WTC11 (cell line): ENCODE measurements at regions not wholly inside any gene's neighbourhood (a gene's known extent, or its start where the extent isn't known, plus 50 kb on each side); places are given as distances from the start of the nearest gene placed in this dataset.

Source experiments
- ATAC-seq: fragments of 200-7000 bp; cut with Tn5 transposase; 2 replicates; pipeline ENCODE4 v1.10.0; 2021; ENCODE audit warnings: mild to moderate bottlenecking, moderate library complexity
- CTCF ChIA-PET: fragments of 300-600 bp; sonication (Branson Sonifier 250); formaldehyde crosslinking; loops from one replicate; lab custom pipeline; 2021; ENCODE audit warnings: antibody characterized with exemption; lab: Charles Lee
- POLR2A ChIA-PET: fragments of 350-600 bp; sonication (Branson Sonifier 250); formaldehyde crosslinking; loops from one replicate; lab custom pipeline; 2021; ENCODE audit warnings: antibody characterized with exemption; lab: Charles Lee
- DNase-seq: peaks from one replicate; pipeline ENCODE4 v3.0.0; 2021; ENCODE audit warnings: low spot score
- H3K27ac Mint-ChIP-seq: 2 replicates; pipeline ENCODE4 v1.8.0; 2021; ENCODE audit warnings: mixed read lengths
- H3K27me3 Mint-ChIP-seq: 2 replicates; pipeline ENCODE4 v1.8.0; 2021; ENCODE audit warnings: low read depth, mild to moderate bottlenecking, moderate library complexity, mixed read lengths
- H3K36me3 Mint-ChIP-seq: 2 replicates; pipeline ENCODE4 v1.8.0; 2021; ENCODE audit warnings: mixed read lengths
- H3K4me1 Mint-ChIP-seq: 2 replicates; pipeline ENCODE4 v1.8.0; 2022; ENCODE audit warnings: mixed read lengths
- H3K4me3 Mint-ChIP-seq: 2 replicates; pipeline ENCODE4 v1.8.0; 2021; ENCODE audit warnings: mild to moderate bottlenecking, moderate library complexity, mixed read lengths
- H3K9me3 Mint-ChIP-seq: 2 replicates; pipeline ENCODE4 v1.8.0; 2021; ENCODE audit warnings: mixed read lengths
- CBFB ChIP-seq: sonication (generic); formaldehyde crosslinking; IDR thresholded peaks from 2 replicates; pipeline ENCODE4 v1.8.1; 2022; ENCODE audit warnings: mild to moderate bottlenecking, low read depth, missing genetic modification reagents
- ESRRA ChIP-seq: sonication (generic); formaldehyde crosslinking; IDR thresholded peaks from 2 replicates; pipeline ENCODE4 v1.8.1; 2022; ENCODE audit warnings: mild to moderate bottlenecking, missing genetic modification reagents, borderline replicate concordance
- FOXP1 ChIP-seq: sonication (generic); formaldehyde crosslinking; IDR thresholded peaks from 2 replicates; pipeline ENCODE4 v1.8.0; 2022; ENCODE audit warnings: missing genetic modification reagents, mild to moderate bottlenecking, moderate library complexity, borderline replicate concordance
- GTF2I ChIP-seq: fragments of 250-450 bp; sonication (Bioruptor Pico); conservative IDR thresholded peaks from 2 replicates; pipeline ENCODE4 v1.4.0; 2021; ENCODE audit warnings: mild to moderate bottlenecking
- JUN ChIP-seq: sonication (generic); formaldehyde crosslinking; IDR thresholded peaks from 2 replicates; pipeline ENCODE4 v1.8.0; 2023; ENCODE audit warnings: mild to moderate bottlenecking, missing genetic modification reagents
- NFATC4 ChIP-seq: fragments of 250-450 bp; sonication (Bioruptor Pico); IDR thresholded peaks from 2 replicates; pipeline ENCODE4 v1.9.0; 2021; ENCODE audit warnings: mild to moderate bottlenecking
- SOX15 ChIP-seq: fragments of 250-450 bp; sonication (Bioruptor Pico); IDR thresholded peaks from 2 replicates; pipeline ENCODE4 v1.9.0; 2021; ENCODE audit warnings: mild to moderate bottlenecking
- ZNF219 ChIP-seq: sonication (generic); formaldehyde crosslinking; IDR thresholded peaks from 2 replicates; pipeline ENCODE4 v1.8.0; 2023; ENCODE audit warnings: missing genetic modification reagents, mild to moderate bottlenecking, borderline replicate concordance
- ZNF232 ChIP-seq: sonication (generic); formaldehyde crosslinking; IDR thresholded peaks from 2 replicates; pipeline ENCODE4 v1.8.0; 2022; ENCODE audit warnings: mild to moderate bottlenecking, missing genetic modification reagents
- ZNF317 ChIP-seq: sonication (generic); formaldehyde crosslinking; IDR thresholded peaks from 2 replicates; pipeline ENCODE4 v1.8.1; 2023; ENCODE audit warnings: low read depth, mild to moderate bottlenecking, moderate library complexity, missing genetic modification reagents, borderline replicate concordance
- ZNF416 ChIP-seq: fragments of 250-450 bp; sonication (Bioruptor Pico); IDR thresholded peaks from 2 replicates; pipeline ENCODE4 v1.9.0; 2021; ENCODE audit warnings: mild to moderate bottlenecking, inconsistent platforms
- ZNF423 ChIP-seq: fragments of 250-450 bp; sonication (Bioruptor Pico); IDR thresholded peaks from 2 replicates; pipeline ENCODE4 v2.1.2; 2022; ENCODE audit warnings: mild to moderate bottlenecking, moderate library complexity
- ZNF671 ChIP-seq: fragments of 250-450 bp; sonication (Bioruptor Pico); IDR thresholded peaks from 2 replicates; pipeline ENCODE4 v1.8.0; 2021; ENCODE audit warnings: mild to moderate bottlenecking
- TF ChIP-seq, protein P1 (sequence below): sonication (generic); formaldehyde crosslinking; IDR thresholded peaks from 2 replicates; pipeline ENCODE4 v1.8.1; 2023; ENCODE audit warnings: mild to moderate bottlenecking, missing genetic modification reagents, moderate library complexity
- TF ChIP-seq, protein P2 (sequence below): fragments of 250-450 bp; sonication (Bioruptor Pico); IDR thresholded peaks from 2 replicates; pipeline ENCODE4 v1.9.0; 2021; ENCODE audit warnings: mild to moderate bottlenecking
- TF ChIP-seq, protein P3 (sequence below): sonication (generic); formaldehyde crosslinking; IDR thresholded peaks from 2 replicates; pipeline ENCODE4 v1.8.0; 2023; ENCODE audit warnings: mild to moderate bottlenecking, missing genetic modification reagents
- TF ChIP-seq, protein P4 (sequence below): sonication (generic); formaldehyde crosslinking; IDR thresholded peaks from 2 replicates; pipeline ENCODE4 v1.8.1; 2023; ENCODE audit warnings: mild to moderate bottlenecking, missing genetic modification reagents, borderline replicate concordance
- TF ChIP-seq, protein P5 (sequence below): fragments of 250-450 bp; sonication (Bioruptor Pico); IDR thresholded peaks from 2 replicates; pipeline ENCODE4 v1.9.0; 2021; ENCODE audit warnings: mild to moderate bottlenecking, borderline replicate concordance
- TF ChIP-seq, protein P6 (sequence below): sonication (generic); formaldehyde crosslinking; IDR thresholded peaks from 2 replicates; pipeline ENCODE4 v1.8.1; 2023; ENCODE audit warnings: mild to moderate bottlenecking, missing genetic modification reagents

DNA sequence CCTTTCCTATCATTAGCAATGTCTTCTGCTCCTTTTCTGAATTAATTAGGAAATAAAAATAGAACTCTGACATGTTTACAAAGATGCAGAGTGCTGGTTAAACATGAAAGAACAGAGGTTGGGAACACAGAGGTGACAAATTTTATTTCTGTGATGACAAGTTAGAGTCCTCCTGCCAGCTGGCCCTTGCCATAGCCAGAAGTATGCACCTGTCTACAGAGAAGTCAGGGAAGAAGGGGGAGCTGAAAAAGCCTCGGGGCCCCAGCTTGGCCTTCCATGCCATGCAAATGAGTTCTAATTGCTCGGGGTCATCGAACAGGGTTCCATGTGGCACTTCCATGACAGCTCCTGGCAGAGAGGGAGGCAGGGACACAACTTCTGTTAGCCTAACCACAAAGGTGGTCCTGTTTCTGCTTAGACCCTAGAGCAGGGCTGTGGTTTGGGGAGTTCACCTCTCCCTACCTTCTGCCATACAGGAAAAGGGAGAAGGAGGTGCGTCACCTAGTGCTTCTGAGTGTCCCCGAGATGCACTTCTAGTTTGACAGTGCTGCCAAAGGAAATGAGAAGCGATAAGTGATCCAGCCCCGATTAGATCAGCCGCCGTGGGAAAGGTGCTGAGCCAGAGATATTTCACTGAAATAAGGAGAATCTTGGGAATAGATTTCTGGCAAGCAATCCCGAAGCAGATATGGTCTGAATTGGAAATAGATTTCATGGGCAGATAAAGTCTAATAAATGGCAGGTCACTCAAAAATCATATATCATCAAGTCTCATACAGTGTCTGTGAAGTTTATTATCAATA is 155.8 kb upstream of the FOXN3 start:
- Mint-ChIP-seq H3K4me1 (peaks cover 84% of the 10 kb centered on the region), H3K4me3 (no peak overlapping the region), H3K27me3 (no peaks in the 10 kb centered on the region), H3K9me3 (no peaks in the 10 kb centered on the region), H3K27ac (no peak overlapping the region), H3K36me3 (peaks cover 4% of the 10 kb centered on the region; the same call in 1 of the 2 replicates)
- no peak for ATAC-seq
- DNase-seq: no peak
- CTCF ChIA-PET: no interaction called here
- no peak for TF ChIP-seq ZNF423 (CRISPR knock-in tag)
- no peak for TF ChIP-seq ZNF317
- TF ChIP-seq ZNF671: no peak
- TF ChIP-seq ZNF219 (CRISPR knock-in tag): no peak
- TF ChIP-seq, protein P1, sequence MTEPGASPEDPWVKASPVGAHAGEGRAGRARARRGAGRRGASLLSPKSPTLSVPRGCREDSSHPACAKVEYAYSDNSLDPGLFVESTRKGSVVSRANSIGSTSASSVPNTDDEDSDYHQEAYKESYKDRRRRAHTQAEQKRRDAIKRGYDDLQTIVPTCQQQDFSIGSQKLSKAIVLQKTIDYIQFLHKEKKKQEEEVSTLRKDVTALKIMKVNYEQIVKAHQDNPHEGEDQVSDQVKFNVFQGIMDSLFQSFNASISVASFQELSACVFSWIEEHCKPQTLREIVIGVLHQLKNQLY (CRISPR knock-in tag): no peak
- TF ChIP-seq, protein P2, sequence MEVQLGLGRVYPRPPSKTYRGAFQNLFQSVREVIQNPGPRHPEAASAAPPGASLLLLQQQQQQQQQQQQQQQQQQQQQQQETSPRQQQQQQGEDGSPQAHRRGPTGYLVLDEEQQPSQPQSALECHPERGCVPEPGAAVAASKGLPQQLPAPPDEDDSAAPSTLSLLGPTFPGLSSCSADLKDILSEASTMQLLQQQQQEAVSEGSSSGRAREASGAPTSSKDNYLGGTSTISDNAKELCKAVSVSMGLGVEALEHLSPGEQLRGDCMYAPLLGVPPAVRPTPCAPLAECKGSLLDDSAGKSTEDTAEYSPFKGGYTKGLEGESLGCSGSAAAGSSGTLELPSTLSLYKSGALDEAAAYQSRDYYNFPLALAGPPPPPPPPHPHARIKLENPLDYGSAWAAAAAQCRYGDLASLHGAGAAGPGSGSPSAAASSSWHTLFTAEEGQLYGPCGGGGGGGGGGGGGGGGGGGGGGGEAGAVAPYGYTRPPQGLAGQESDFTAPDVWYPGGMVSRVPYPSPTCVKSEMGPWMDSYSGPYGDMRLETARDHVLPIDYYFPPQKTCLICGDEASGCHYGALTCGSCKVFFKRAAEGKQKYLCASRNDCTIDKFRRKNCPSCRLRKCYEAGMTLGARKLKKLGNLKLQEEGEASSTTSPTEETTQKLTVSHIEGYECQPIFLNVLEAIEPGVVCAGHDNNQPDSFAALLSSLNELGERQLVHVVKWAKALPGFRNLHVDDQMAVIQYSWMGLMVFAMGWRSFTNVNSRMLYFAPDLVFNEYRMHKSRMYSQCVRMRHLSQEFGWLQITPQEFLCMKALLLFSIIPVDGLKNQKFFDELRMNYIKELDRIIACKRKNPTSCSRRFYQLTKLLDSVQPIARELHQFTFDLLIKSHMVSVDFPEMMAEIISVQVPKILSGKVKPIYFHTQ: no peak
- TF ChIP-seq, protein P3, sequence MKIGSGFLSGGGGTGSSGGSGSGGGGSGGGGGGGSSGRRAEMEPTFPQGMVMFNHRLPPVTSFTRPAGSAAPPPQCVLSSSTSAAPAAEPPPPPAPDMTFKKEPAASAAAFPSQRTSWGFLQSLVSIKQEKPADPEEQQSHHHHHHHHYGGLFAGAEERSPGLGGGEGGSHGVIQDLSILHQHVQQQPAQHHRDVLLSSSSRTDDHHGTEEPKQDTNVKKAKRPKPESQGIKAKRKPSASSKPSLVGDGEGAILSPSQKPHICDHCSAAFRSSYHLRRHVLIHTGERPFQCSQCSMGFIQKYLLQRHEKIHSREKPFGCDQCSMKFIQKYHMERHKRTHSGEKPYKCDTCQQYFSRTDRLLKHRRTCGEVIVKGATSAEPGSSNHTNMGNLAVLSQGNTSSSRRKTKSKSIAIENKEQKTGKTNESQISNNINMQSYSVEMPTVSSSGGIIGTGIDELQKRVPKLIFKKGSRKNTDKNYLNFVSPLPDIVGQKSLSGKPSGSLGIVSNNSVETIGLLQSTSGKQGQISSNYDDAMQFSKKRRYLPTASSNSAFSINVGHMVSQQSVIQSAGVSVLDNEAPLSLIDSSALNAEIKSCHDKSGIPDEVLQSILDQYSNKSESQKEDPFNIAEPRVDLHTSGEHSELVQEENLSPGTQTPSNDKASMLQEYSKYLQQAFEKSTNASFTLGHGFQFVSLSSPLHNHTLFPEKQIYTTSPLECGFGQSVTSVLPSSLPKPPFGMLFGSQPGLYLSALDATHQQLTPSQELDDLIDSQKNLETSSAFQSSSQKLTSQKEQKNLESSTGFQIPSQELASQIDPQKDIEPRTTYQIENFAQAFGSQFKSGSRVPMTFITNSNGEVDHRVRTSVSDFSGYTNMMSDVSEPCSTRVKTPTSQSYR (CRISPR knock-in tag): no peak
- TF ChIP-seq NFATC4: no peak
- TF ChIP-seq, protein P4, sequence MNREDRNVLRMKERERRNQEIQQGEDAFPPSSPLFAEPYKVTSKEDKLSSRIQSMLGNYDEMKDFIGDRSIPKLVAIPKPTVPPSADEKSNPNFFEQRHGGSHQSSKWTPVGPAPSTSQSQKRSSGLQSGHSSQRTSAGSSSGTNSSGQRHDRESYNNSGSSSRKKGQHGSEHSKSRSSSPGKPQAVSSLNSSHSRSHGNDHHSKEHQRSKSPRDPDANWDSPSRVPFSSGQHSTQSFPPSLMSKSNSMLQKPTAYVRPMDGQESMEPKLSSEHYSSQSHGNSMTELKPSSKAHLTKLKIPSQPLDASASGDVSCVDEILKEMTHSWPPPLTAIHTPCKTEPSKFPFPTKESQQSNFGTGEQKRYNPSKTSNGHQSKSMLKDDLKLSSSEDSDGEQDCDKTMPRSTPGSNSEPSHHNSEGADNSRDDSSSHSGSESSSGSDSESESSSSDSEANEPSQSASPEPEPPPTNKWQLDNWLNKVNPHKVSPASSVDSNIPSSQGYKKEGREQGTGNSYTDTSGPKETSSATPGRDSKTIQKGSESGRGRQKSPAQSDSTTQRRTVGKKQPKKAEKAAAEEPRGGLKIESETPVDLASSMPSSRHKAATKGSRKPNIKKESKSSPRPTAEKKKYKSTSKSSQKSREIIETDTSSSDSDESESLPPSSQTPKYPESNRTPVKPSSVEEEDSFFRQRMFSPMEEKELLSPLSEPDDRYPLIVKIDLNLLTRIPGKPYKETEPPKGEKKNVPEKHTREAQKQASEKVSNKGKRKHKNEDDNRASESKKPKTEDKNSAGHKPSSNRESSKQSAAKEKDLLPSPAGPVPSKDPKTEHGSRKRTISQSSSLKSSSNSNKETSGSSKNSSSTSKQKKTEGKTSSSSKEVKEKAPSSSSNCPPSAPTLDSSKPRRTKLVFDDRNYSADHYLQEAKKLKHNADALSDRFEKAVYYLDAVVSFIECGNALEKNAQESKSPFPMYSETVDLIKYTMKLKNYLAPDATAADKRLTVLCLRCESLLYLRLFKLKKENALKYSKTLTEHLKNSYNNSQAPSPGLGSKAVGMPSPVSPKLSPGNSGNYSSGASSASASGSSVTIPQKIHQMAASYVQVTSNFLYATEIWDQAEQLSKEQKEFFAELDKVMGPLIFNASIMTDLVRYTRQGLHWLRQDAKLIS (CRISPR knock-in tag): no peak
- no peak for TF ChIP-seq GTF2I (CRISPR knock-in tag)
- no peak for TF ChIP-seq ZNF416
- no peak for TF ChIP-seq FOXP1 (CRISPR knock-in tag)
- TF ChIP-seq CBFB (CRISPR knock-in tag): no peak
- no peak for TF ChIP-seq ESRRA (CRISPR knock-in tag)
- no peak for TF ChIP-seq SOX15 (CRISPR knock-in tag)
- no peak for TF ChIP-seq JUN (CRISPR knock-in tag)
- TF ChIP-seq ZNF232 (CRISPR knock-in tag): no peak
- TF ChIP-seq, protein P5, sequence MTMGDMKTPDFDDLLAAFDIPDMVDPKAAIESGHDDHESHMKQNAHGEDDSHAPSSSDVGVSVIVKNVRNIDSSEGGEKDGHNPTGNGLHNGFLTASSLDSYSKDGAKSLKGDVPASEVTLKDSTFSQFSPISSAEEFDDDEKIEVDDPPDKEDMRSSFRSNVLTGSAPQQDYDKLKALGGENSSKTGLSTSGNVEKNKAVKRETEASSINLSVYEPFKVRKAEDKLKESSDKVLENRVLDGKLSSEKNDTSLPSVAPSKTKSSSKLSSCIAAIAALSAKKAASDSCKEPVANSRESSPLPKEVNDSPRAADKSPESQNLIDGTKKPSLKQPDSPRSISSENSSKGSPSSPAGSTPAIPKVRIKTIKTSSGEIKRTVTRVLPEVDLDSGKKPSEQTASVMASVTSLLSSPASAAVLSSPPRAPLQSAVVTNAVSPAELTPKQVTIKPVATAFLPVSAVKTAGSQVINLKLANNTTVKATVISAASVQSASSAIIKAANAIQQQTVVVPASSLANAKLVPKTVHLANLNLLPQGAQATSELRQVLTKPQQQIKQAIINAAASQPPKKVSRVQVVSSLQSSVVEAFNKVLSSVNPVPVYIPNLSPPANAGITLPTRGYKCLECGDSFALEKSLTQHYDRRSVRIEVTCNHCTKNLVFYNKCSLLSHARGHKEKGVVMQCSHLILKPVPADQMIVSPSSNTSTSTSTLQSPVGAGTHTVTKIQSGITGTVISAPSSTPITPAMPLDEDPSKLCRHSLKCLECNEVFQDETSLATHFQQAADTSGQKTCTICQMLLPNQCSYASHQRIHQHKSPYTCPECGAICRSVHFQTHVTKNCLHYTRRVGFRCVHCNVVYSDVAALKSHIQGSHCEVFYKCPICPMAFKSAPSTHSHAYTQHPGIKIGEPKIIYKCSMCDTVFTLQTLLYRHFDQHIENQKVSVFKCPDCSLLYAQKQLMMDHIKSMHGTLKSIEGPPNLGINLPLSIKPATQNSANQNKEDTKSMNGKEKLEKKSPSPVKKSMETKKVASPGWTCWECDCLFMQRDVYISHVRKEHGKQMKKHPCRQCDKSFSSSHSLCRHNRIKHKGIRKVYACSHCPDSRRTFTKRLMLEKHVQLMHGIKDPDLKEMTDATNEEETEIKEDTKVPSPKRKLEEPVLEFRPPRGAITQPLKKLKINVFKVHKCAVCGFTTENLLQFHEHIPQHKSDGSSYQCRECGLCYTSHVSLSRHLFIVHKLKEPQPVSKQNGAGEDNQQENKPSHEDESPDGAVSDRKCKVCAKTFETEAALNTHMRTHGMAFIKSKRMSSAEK (CRISPR knock-in tag): no peak
- TF ChIP-seq, protein P6, sequence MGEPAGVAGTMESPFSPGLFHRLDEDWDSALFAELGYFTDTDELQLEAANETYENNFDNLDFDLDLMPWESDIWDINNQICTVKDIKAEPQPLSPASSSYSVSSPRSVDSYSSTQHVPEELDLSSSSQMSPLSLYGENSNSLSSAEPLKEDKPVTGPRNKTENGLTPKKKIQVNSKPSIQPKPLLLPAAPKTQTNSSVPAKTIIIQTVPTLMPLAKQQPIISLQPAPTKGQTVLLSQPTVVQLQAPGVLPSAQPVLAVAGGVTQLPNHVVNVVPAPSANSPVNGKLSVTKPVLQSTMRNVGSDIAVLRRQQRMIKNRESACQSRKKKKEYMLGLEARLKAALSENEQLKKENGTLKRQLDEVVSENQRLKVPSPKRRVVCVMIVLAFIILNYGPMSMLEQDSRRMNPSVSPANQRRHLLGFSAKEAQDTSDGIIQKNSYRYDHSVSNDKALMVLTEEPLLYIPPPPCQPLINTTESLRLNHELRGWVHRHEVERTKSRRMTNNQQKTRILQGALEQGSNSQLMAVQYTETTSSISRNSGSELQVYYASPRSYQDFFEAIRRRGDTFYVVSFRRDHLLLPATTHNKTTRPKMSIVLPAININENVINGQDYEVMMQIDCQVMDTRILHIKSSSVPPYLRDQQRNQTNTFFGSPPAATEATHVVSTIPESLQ (CRISPR knock-in tag): no peak
- TF ChIP-seq, all 79 proteins: peak for 0
- POLR2A ChIA-PET: no interaction called here
